Endothelial cell of hepatic sinusoid (primary cell): ENCODE measurements at regions not wholly inside any gene's neighbourhood (a gene's known extent, or its start where the extent isn't known, plus 50 kb on each side); places are given as distances from the start of the nearest gene placed in this dataset.

Source experiments
- in situ Hi-C: cut with HindIII; loops from 2 replicates; pipeline ENCODE4 v1.10.0; 2017; ENCODE audit warnings: low sequenced_read_pairs

- in situ Hi-C loops = no loop called here
Measured at GRCh38 chr15:62618846-62619504, 423.6 kb upstream of the TPM1 start.

DNA sequence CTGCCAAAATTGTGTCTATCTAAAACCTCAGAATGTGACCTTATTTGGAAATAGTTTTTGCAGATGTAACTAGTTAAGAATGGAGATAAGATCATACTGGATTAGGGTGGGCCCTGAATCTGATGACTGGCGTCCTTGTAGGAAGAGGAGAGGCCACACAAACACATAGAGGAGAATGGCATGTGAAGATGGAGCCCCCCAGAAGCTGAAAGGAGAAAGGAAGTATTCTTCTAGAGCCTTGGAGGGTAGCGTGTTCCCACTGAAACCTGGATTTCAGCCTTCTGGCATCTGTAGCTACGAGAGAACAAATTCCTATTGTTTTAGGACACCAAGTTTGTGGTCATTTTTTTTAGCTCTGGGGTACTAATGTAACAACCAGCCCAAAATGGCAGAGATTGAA, 423.0 kb upstream of the TPM1 start:
- in situ Hi-C loops = no loop called here

- in situ Hi-C loops = no loop called here
Measured at GRCh38 chr15:62622775-62623174, 419.8 kb upstream of the TPM1 start.

- in situ Hi-C loops = no loop called here
Measured at GRCh38 chr15:62624547-62625378, 417.8 kb upstream of the TPM1 start.

GRCh38 chr15:62625429-62626033, 417.0 kb upstream of the TPM1 start:
- in situ Hi-C loops = no loop called here

GRCh38 chr15:62626903-62627302, 415.6 kb upstream of the TPM1 start:
- in situ Hi-C loops = no loop called here

DNA sequence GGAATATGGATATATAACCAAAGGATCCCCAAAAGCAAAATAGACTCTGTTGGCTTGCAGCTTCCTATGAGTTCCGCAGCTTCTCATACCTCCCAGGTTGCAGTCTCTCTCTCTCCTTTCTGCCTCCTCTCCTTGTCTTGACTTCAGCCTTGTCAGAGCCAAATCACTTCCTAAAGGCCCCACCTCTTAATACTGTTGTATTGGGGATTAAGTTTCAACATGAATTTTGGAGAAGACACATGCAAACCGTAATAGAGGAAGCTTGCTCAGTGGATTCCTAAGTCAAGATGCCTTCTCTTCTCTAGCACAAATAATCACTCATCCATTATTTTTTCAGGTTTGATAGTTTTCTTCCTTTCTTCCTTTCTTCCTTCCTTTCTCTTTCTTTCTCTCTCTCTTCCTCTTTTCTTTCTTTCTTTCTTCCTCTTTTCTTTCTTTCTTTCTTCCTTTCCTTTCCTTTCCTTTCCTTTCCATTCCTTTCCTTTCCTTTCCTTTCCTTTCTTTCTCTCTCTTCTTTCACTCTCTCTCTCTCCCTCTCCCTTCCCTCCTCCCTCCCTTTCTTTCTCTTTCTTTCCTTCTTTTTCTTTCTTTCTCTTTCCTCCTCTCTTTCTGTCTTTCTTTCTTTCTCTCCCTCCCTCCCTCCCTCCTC, 411.3 kb upstream of the TPM1 start:
- in situ Hi-C loops = no loop called here

GRCh38 chr15:62636823-62637573, 405.5 kb upstream of the TPM1 start:
- in situ Hi-C loops = no loop called here

GRCh38 chr15:62637574-62637897, 405.0 kb upstream of the TPM1 start:
- in situ Hi-C loops = no loop called here

DNA sequence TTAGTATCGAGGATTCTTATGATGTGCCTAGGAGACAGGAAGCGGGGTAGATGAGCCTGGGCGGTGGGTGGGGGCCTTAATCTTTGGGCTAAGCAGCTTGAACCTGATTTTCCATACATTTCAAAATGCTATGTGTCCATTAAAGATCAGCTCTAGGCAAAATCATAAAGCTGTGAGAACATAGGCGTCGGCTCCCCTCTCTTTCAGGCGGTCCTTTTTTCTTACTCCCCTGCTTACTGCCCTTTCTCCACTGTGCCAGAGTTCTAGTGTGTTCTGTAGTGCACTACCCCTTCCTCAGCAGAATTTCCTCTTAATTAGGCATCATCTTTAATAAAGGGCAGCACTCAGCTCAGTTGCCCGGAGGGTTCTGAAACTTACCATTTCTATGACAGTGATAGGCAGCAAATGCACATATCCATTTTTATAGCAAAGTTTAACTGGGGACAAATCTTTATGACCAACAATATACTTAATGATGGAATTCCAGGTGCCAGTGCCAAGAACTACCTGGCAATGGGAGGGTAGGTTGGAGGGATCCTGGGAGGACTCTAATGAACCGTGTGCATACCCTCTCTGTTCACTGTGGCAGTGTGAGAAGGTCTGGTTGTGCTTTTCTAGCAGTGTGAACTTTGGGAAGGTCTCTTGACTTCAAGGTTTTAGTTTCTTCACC, 404.5 kb upstream of the TPM1 start:
- in situ Hi-C loops = no loop called here

- in situ Hi-C loops = no loop called here
Measured at GRCh38 chr15:62639432-62639831, 403.1 kb upstream of the TPM1 start.

DNA sequence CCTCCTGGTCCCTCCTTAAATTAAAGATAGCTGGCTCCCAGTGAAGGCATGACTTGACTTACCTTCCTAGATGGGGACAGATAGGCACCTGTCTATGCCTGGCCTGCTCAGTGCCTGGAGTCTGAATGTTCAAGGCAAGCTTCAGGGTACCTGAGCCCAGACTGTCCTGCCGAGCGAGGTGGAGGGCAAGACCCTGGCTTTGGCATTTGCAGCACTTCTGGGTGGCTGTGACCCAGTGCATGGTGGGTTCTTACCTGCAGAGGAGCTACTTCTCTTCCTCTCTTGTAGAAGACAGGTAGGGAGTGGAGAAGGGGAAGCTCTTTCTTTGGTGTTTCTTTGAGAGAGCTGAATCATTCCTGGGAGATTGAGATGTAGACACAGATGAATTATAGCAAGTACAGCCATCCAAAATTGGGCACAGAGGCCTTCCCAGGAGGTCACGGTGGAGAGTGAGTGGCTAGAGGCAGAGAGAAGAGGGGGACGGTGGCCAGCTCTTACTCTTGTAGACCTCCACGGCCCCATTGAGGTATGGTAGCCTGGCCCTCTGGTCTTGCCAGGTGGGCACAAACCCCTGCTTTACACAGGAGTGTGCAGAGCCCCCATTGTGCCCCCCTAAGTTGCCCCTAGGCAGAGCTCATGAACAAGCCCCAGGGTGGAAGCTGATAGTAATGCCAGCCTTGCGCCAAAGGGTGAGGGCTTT, 402.5 kb upstream of the TPM1 start:
- in situ Hi-C loops = no loop called here

DNA sequence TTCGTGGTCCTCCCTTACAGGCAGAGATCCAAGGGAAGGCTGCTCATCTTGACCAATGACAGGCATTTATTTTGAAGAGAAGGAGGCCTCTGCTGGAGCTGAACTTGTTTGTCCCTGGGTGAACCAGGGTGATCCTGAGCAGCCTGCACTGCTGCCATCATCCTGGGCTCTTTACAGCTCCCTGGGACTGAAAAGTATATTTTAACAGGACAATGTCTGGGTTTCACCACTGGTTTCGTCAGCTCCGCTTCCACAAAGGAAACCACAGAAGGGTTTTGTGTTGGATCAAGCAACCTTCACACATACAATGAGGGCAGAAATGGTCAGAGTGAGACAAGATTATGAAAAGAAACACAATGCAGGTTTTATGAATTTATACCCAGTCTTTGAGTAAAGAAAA, 400.7 kb upstream of the TPM1 start:
- in situ Hi-C loops = no loop called here

DNA sequence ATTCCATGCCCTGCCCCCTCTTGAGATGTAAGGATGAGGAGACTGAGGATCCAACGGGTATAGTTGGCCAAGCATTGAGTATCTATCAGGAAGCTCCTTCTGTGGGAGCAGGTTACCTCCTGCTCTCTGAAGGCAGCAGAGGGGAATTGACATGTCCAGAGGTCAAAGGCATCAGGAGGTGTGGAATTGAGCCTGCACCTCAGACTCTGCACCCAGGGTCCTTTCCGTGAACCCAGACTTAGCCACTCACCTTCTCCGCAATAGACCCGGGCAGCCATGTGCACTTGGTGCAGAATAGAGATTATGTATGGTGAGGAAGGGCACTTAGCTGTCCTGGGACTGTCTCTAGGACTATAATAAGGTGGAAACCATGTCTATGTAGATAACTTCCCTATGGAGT, 399.0 kb upstream of the TPM1 start:
- in situ Hi-C loops = no loop called here

DNA sequence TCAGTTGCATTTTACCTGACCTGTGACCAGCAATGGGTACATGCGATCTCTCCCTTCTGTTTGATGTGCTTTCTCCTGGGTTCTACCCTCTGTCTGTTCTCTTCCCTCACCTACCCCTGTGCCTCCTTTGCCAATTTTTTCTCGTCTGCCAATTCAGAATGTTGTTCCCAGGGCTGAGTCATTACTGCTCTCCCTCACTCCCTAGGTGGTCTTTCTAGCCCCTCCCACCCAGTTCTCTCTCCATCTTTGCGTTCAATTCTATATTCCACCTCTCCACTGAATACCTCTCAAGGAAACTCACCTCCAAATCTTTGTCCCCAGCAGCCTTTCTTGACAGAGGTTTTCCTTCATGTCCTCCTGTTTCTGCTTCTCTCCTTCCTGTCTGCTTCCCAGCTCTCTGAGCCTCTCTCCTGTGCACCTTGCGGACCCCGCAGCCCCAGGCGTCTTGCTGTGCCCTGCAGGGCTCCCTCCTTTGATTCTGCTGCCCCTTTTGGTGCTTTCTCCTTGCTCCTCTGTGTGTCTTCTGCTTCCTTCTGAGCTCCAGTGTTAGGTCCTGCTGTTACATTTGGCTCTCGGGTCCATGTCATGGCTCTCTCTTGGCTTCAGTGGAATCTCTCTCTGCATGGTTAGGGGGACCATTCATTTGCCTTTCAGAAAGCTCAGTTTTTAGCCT, 398.2 kb upstream of the TPM1 start:
- in situ Hi-C loops = no loop called here

GRCh38 chr15:62644889-62645742, 397.4 kb upstream of the TPM1 start:
- in situ Hi-C loops = no loop called here

GRCh38 chr15:62647202-62647842, 395.2 kb upstream of the TPM1 start:
- in situ Hi-C loops = no loop called here
